Colonic mucosa (tissue), 4 donors: ENCODE measurements at regions not wholly inside any gene's neighbourhood (a gene's known extent, or its start where the extent isn't known, plus 50 kb on each side); places are given as distances from the start of the nearest gene placed in this dataset.

Source experiments
- DNase-seq: peaks from one replicate; pipeline ENCODE4 v3.0.0-alpha.2; 2020
- H3K27ac ChIP-seq: fragments of 200-600 bp; one replicate; pipeline ENCODE4 v1.8.0; 2021
- H3K27me3 ChIP-seq: fragments of 200-600 bp; one replicate; pipeline ENCODE4 v1.8.0; 2021
- H3K36me3 ChIP-seq: fragments of 200-600 bp; one replicate; pipeline ENCODE4 v1.8.0; 2021
- H3K4me1 ChIP-seq: fragments of 200-600 bp; one replicate; pipeline ENCODE4 v1.8.0; 2021; ENCODE audit warnings: mild to moderate bottlenecking
- H3K4me3 ChIP-seq: fragments of 200-600 bp; one replicate; pipeline ENCODE4 v1.8.0; 2021
- H3K9ac ChIP-seq, 2 donors: one replicate each; pipeline ENCODE4 v1.7.0; 2013; ENCODE audit warnings: control low read depth in 2 of 2, low read depth in 2 of 2, low read length in 2 of 2
- H3K9me3 ChIP-seq: fragments of 200-600 bp; one replicate; pipeline ENCODE4 v1.8.0; 2021
- CTCF ChIP-seq: fragments of 200-600 bp; IDR thresholded peaks from one replicate; pipeline ENCODE4 v1.8.0; 2022; ENCODE audit warnings: antibody characterized with exemption, mild to moderate bottlenecking
- intact Hi-C: fragments of 100-400 bp; cut with DNase I; formaldehyde crosslinking; loops from one replicate; pipeline ENCODE4 v1.14.1; 2022
- donor health status: healthy.
- donor health status: DM: no; HTN: no; CAD: no.
- donor health status: DM: no; HTN: no; CAD: no.

DNA sequence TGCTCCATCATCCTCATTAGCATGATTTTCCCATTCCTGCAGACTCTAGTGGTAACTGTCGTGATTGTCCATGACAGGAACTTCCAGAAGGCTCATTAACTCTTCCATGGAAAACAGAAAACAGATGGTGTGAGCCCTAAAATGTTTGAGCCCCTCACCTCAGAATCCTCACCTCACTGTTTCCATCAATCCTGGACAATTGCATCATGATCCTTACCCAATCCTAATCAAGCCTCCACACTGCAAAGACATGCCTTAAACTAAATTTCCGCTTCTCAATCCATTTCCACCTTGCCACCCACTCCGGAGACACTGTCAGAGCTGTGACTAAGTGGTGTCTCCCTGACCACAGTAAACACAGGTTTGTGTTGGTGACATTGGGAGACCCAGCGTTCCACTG is 311.0 kb upstream of the JARID2 start:
- TF ChIP-seq CTCF, result no peak
- H3K9ac ChIP-seq, result no peak overlapping the region
- intact Hi-C loops, result no loop called here
- no peaks in the 10 kb centered on the region for H3K36me3 ChIP-seq
- no peaks in the 10 kb centered on the region for H3K9me3 ChIP-seq
- no peak overlapping the region for H3K4me3 ChIP-seq
- H3K4me1 ChIP-seq, result no peaks in the 10 kb centered on the region
- H3K27me3 ChIP-seq, result no peaks in the 10 kb centered on the region
- DNase-seq, result no peak
- no peak overlapping the region for H3K27ac ChIP-seq

- H3K9me3 ChIP-seq, result no peaks in the 10 kb centered on the region
- no peaks in the 10 kb centered on the region for H3K27me3 ChIP-seq
- no peak overlapping the region for H3K4me3 ChIP-seq
- TF ChIP-seq CTCF, result no peak
- DNase-seq, result no peak
- H3K27ac ChIP-seq, result no peak overlapping the region
- no peaks in the 10 kb centered on the region for H3K36me3 ChIP-seq
- no peak overlapping the region for H3K9ac ChIP-seq
- intact Hi-C loops, result no loop called here
- no peaks in the 10 kb centered on the region for H3K4me1 ChIP-seq
Measured at GRCh38 chr6:14936861-14937260, 309.0 kb upstream of the JARID2 start.

- Histone ChIP-seq H3K4me3 (no peak overlapping the region), H3K4me1 (no peaks in the 10 kb centered on the region), H3K9me3 (no peaks in the 10 kb centered on the region), H3K9ac (no peak overlapping the region), H3K27ac (no peak overlapping the region), H3K27me3 (no peaks in the 10 kb centered on the region), H3K36me3 (no peaks in the 10 kb centered on the region)
- DNase-seq, result no peak
- TF ChIP-seq CTCF, result no peak
- intact Hi-C loops, result no loop called here
Measured at GRCh38 chr6:14943116-14943515, 302.8 kb upstream of the JARID2 start.

DNA sequence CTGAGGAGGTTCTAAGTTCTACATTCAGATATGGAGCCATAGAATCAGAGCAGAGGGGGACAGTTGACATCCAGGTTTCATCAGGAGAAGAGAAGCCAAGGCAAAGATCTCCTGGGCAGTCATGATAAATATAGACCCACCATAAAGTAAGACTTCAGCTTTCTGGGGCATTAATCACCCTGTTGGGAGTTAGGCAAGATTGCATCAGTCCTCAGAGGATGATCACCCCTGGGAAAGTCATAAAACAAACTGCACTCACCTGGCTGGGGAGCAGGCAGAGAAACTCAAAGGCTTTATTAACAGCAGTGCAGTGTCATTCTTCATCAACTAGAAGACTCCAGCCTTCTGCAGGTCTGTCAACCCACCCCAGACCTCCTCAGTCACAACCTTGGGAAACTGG is 301.3 kb upstream of the JARID2 start:
- no peak overlapping the region for H3K4me3 ChIP-seq
- H3K9me3 ChIP-seq, result no peaks in the 10 kb centered on the region
- no peaks in the 10 kb centered on the region for H3K27me3 ChIP-seq
- H3K36me3 ChIP-seq, result no peaks in the 10 kb centered on the region
- DNase-seq, result no peak
- no peaks in the 10 kb centered on the region for H3K4me1 ChIP-seq
- no peak for TF ChIP-seq CTCF
- H3K27ac ChIP-seq, result no peak overlapping the region
- intact Hi-C loops, result no loop called here
- no peak overlapping the region for H3K9ac ChIP-seq

DNA sequence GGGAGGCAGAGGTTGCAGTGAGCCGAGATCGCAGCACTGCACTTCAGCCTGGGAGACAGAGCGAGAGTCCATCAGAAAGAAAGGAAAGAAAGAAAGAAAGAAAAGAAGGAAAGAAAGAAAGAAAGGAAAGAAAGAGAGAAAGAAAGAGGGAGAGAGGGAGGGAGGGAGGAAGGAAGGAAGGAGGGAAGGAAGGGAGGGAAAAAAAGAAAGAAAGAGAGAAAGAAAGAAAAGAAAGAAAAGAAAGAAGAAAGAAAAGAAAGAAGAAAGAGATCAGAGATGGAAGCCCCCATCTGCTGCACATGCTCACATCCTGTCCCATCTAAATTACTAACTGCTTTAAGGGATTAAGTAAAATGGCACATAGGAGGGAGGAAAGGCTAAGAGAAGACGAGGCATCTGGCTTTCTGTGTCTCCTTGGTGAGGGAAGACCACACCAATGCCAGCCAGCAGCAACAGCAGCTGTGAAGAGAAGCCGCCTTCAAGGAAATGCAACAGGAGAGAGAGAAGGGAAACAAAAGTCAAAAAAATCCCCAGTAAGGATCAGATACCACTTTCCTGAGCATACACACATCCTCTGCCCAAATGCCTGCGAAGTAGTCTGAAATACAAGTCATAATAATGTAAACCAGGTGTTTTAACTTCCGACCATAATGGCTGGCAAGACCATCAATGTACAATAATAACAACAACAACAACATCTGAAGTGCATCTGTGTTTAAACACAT is 300.2 kb upstream of the JARID2 start:
- intact Hi-C loops, result no loop called here
- Histone ChIP-seq H3K27ac (no peak overlapping the region), H3K4me3 (no peak overlapping the region), H3K4me1 (no peaks in the 10 kb centered on the region), H3K27me3 (no peaks in the 10 kb centered on the region), H3K9me3 (no peaks in the 10 kb centered on the region), H3K9ac (no peak overlapping the region), H3K36me3 (no peaks in the 10 kb centered on the region)
- DNase-seq, result no peak
- TF ChIP-seq CTCF, result no peak
